Vagina (tissue), 2 donors: ENCODE measurements at regions not wholly inside any gene's neighbourhood (a gene's known extent, or its start where the extent isn't known, plus 50 kb on each side); places are given as distances from the start of the nearest gene placed in this dataset.

ENCODE experiments used
- DNase-seq, 2 donors: peaks; one replicate each; pipeline ENCODE4 v3.0.0-alpha.2; 2017; ENCODE audit errors: extremely low spot score in 2 of 2
- H3K27ac ChIP-seq: fragments of 200-600 bp; sonication (generic); one replicate; pipeline ENCODE4 v1.5.1; 2019
- H3K27me3 ChIP-seq: fragments of 200-600 bp; sonication (generic); one replicate; pipeline ENCODE4 v1.5.1; 2019
- H3K36me3 ChIP-seq, 2 donors: fragments of 200-600 bp; sonication (generic); one replicate each; pipeline ENCODE4 v1.5.1; 2017 to 2019
- H3K4me1 ChIP-seq: fragments of 200-600 bp; sonication (generic); one replicate; pipeline ENCODE4 v1.5.1; 2019
- H3K4me3 ChIP-seq, 2 donors: fragments of 200-600 bp; sonication (generic); 1 replicate in 1 of 2; 2 replicates in 1 of 2; pipeline ENCODE4 v1.5.1; 2016 to 2019
- H3K9me3 ChIP-seq: fragments of 200-600 bp; sonication (generic); one replicate; pipeline ENCODE4 v1.5.1; 2019
- POLR2A ChIP-seq, 2 donors: fragments of 450-650 bp; IDR thresholded peaks; one replicate each; pipeline ENCODE4 v1.6.1; 2017; ENCODE audit warnings: antibody characterized with exemption in 2 of 2, mild to moderate bottlenecking in 2 of 2, moderate library complexity in 2 of 2
- POLR2AphosphoS5 ChIP-seq, 2 donors: sonication (generic); formaldehyde crosslinking; IDR thresholded peaks; one replicate each; pipeline ENCODE4 v1.9.0; 2017; ENCODE audit warnings: antibody characterized with exemption in 2 of 2, mild to moderate bottlenecking in 2 of 2, low read depth in 1 of 2; ENCODE audit not compliant: insufficient read depth in 1 of 2
- intact Hi-C: fragments of 100-400 bp; cut with DNase I; formaldehyde crosslinking; loops from one replicate; pipeline ENCODE4 v1.15.1; 2023
- TF ChIP-seq, protein P1 (sequence below), 3 experiments: fragments of 450-650 bp in 2 of 3; fragments of 200-600 bp in 1 of 3; sonication (generic) in 1 of 3; IDR thresholded peaks; one replicate each; pipeline ENCODE4 v1.5.1; 2017 to 2019; ENCODE audit warnings: antibody characterized with exemption in 3 of 3, mild to moderate bottlenecking in 2 of 3, moderate library complexity in 2 of 3

DNA sequence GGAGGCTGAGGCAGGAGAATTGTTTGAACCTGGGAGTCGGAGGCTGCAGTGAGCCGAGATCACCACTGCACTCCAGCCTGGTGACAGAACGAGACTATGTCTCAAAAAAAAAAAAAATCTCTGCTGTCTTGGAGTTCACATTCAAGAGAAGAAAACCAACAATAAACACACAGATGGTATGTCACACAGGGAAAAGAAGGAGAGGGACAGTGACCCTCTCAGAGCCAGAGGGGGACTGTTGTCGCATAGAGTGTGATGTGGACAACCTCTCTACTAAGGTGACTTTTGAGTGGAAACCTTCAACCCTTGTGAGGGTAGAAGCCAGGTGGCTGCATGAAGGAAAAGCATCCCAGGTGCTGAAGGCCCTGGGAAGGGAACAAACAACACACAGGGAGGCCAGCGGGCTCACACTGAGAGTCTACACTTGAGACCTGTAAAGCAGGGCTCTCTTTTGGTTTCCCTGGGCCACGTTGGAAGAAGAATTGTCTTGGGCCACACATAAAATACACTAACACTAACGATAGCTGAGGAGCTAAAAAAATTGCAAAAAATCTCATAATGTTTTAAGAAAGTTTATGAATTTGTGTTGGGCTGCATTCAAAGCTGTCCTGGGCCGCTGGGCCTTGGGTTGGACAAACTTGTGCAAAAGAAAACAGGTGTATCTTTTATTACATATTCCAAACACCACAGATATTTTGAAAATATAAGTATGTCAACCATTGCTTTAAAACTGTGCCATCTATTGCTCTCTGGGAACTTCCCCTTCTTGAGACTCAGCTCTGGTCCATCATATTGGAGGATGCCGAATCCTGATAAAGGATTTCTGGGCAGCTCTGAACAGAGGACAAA lies 136.0 kb downstream of the DDX1 start:
- no peak for DNase-seq
- Histone ChIP-seq H3K27me3 (no peaks in the 10 kb centered on the region), H3K36me3 (no peaks in the 10 kb centered on the region), H3K9me3 (no peaks in the 10 kb centered on the region), H3K27ac (no peak overlapping the region), H3K4me3 (no peak overlapping the region), H3K4me1 (peaks cover 23% of the 10 kb centered on the region)
- TF ChIP-seq, protein P1, sequence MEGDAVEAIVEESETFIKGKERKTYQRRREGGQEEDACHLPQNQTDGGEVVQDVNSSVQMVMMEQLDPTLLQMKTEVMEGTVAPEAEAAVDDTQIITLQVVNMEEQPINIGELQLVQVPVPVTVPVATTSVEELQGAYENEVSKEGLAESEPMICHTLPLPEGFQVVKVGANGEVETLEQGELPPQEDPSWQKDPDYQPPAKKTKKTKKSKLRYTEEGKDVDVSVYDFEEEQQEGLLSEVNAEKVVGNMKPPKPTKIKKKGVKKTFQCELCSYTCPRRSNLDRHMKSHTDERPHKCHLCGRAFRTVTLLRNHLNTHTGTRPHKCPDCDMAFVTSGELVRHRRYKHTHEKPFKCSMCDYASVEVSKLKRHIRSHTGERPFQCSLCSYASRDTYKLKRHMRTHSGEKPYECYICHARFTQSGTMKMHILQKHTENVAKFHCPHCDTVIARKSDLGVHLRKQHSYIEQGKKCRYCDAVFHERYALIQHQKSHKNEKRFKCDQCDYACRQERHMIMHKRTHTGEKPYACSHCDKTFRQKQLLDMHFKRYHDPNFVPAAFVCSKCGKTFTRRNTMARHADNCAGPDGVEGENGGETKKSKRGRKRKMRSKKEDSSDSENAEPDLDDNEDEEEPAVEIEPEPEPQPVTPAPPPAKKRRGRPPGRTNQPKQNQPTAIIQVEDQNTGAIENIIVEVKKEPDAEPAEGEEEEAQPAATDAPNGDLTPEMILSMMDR (IDR thresholded peaks at IDR 0.05): no peak
- TF ChIP-seq POLR2A (IDR thresholded peaks at IDR 0.05) (no peak), POLR2AphosphoS5 (IDR thresholded peaks at IDR 0.05; ENCODE audit: insufficient read depth in 1 of 2, low read depth in 1 of 2) (no peak)
- intact Hi-C loops: no loop called here

- Histone ChIP-seq H3K27me3 (no peaks in the 10 kb centered on the region), H3K36me3 (no peaks in the 10 kb centered on the region), H3K4me1 (peaks cover 30% of the 10 kb centered on the region), H3K27ac (no peak overlapping the region), H3K9me3 (no peaks in the 10 kb centered on the region), H3K4me3 (no peak overlapping the region)
- intact Hi-C loops: no loop called here
- no peak for DNase-seq
- no peak for TF ChIP-seq POLR2A (IDR thresholded peaks at IDR 0.05)
- TF ChIP-seq, protein P1 (IDR thresholded peaks at IDR 0.05): no peak
- no peak for TF ChIP-seq POLR2AphosphoS5 (IDR thresholded peaks at IDR 0.05; ENCODE audit: insufficient read depth in 1 of 2, low read depth in 1 of 2)
These were observed 136.7 kb downstream of the DDX1 start for GRCh38 chr2:15728245-15728938.

DNA sequence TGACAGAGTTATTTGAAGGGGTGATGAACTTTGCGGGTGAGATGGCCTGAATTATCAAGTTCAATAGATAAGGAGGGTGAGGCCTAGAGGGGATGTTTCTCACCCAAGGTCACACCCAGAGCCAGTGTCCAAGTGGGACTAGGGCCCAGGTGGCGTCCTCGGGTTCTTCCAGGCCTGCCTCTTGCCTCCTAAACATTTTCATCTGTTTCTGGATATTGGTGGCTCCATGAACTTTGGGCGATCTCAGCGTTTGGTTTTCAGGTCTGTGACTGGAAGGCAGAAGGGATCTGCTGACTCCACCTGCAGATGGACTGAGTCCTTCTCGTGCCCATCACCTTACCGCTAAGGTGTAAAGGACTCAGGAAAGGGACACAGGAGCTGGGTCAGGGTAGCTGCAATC lies 137.3 kb downstream of the DDX1 start:
- Histone ChIP-seq H3K36me3 (no peaks in the 10 kb centered on the region), H3K27me3 (no peaks in the 10 kb centered on the region), H3K4me3 (no peak overlapping the region), H3K27ac (no peak overlapping the region), H3K9me3 (no peaks in the 10 kb centered on the region), H3K4me1 (peaks cover 36% of the 10 kb centered on the region)
- DNase-seq: no peak
- TF ChIP-seq, protein P1 (IDR thresholded peaks at IDR 0.05): no peak
- TF ChIP-seq POLR2A (IDR thresholded peaks at IDR 0.05) (no peak), POLR2AphosphoS5 (IDR thresholded peaks at IDR 0.05; ENCODE audit: insufficient read depth in 1 of 2, low read depth in 1 of 2) (no peak)
- intact Hi-C loops: no loop called here

GRCh38 chr2:15729709-15730544 lies 138.3 kb downstream of the DDX1 start:
- no peak for TF ChIP-seq POLR2AphosphoS5 (IDR thresholded peaks at IDR 0.05; ENCODE audit: insufficient read depth in 1 of 2, low read depth in 1 of 2)
- TF ChIP-seq, protein P1 (IDR thresholded peaks at IDR 0.05): no peak
- no peak for TF ChIP-seq POLR2A (IDR thresholded peaks at IDR 0.05)
- peaks cover 46% of the 10 kb centered on the region for H3K4me1 ChIP-seq
- no peaks in the 10 kb centered on the region for H3K27me3 ChIP-seq
- H3K27ac ChIP-seq: no peak overlapping the region
- DNase-seq: no peak
- intact Hi-C loops: no loop called here
- no peaks in the 10 kb centered on the region for H3K36me3 ChIP-seq
- H3K9me3 ChIP-seq: no peaks in the 10 kb centered on the region
- no peak overlapping the region for H3K4me3 ChIP-seq
